ENCODE measurements at regions not wholly inside any gene's neighbourhood (a gene's known extent, or its start where the extent isn't known, plus 50 kb on each side); places are given as distances from the start of the nearest gene placed in this dataset.
"Not testable (repeated sequence)": the region's sequence is repeated elsewhere in the genome, so short reads cannot be mapped to it uniquely, and the experiment has no call there.

DNA sequence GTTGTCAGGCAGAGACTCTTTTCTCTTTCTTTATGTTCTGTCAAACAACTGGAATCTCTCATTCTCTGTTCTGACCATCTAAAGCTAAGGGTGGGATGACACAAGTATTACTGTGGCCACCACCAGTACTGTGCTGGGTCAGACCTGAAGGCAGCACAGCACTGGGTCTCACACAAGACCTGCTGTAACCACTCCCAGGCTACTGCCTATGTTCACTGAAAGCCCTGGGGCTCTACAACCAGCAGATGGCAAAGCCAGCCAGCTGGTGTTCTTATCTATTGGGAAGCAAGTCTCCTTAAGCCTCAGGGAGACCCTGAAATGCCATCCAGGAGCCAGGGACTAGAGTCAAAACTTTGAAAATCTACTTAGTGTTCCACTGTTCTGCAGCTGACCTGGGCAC, 189.5 kb downstream of the SLCO4C1 start:
- no peaks in the 10 kb centered on the region for H3K36me3 ChIP-seq (ENCODE audit: low read length)
- no peak overlapping the region for H2AFZ ChIP-seq (ENCODE audit: low read depth, low read length, severe bottlenecking)
- no peak overlapping the region for H3K27ac ChIP-seq (ENCODE audit: low read depth, low read length)
- H3K4me2 ChIP-seq (ENCODE audit: low read depth, low read length, poor library complexity, severe bottlenecking), result no peak overlapping the region
- no peaks in the 10 kb centered on the region for H3K79me2 ChIP-seq (ENCODE audit: insufficient read depth, low read length)
- no peaks in the 10 kb centered on the region for H3K9me3 ChIP-seq (ENCODE audit: insufficient read depth, low read length)
- no peak for TF ChIP-seq EZH2phosphoT487 (conservative IDR thresholded peaks at IDR 0.05; ENCODE audit: low read length)
- TF ChIP-seq, protein P1, sequence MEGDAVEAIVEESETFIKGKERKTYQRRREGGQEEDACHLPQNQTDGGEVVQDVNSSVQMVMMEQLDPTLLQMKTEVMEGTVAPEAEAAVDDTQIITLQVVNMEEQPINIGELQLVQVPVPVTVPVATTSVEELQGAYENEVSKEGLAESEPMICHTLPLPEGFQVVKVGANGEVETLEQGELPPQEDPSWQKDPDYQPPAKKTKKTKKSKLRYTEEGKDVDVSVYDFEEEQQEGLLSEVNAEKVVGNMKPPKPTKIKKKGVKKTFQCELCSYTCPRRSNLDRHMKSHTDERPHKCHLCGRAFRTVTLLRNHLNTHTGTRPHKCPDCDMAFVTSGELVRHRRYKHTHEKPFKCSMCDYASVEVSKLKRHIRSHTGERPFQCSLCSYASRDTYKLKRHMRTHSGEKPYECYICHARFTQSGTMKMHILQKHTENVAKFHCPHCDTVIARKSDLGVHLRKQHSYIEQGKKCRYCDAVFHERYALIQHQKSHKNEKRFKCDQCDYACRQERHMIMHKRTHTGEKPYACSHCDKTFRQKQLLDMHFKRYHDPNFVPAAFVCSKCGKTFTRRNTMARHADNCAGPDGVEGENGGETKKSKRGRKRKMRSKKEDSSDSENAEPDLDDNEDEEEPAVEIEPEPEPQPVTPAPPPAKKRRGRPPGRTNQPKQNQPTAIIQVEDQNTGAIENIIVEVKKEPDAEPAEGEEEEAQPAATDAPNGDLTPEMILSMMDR (IDR thresholded peaks at IDR 0.05; ENCODE audit: insufficient read depth, low read length, poor library complexity, severe bottlenecking), result no peak
- H3K9me2 ChIP-seq (replicated peaks; ENCODE audit: insufficient read depth, low read length), result no peaks in the 10 kb centered on the region
- H3K27me3 ChIP-seq (ENCODE audit: low read length), result no peaks in the 10 kb centered on the region
- H3K4me3 ChIP-seq (ENCODE audit: insufficient read depth, low read length, poor library complexity, severe bottlenecking), result no peak overlapping the region
- no peak overlapping the region for H3K9ac ChIP-seq (ENCODE audit: low read length)
- no peaks in the 10 kb centered on the region for H4K20me1 ChIP-seq (ENCODE audit: low read depth, low read length)
- H3F3A ChIP-seq (ENCODE audit: insufficient read depth), result no peaks in the 10 kb centered on the region

DNA sequence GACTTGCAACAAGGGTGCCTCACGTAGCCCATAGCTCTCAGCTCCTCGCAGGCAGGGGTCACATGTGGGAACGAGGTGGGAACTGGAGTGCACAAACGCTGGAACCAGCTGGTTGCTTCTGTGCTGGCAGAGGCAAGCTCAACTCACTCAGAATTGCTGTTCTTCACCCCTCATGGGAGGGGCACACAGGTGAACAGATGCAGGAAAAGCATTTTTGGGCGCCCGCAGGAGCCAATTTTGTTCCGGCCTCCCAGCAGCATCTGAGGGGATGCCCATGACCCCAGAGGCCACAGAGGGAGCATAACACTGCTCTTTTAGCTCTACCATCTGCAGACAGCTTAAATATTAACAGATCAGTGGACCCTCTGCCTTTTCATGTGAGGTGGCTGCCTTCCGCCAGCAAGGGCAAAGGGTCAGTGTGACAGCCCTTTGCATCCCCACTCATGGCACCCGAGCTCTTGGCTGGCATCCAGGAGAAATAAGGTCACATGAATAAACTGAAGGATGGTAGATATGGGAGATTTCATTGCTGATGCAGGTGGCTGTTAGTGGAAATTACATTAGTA, 196.2 kb downstream of the SLCO4C1 start:
- Histone ChIP-seq H3K9me2 (replicated peaks; ENCODE audit: insufficient read depth, low read length) (no peaks in the 10 kb centered on the region), H3K9me3 (ENCODE audit: insufficient read depth, low read length) (no peaks in the 10 kb centered on the region), H3K4me2 (ENCODE audit: low read depth, low read length, poor library complexity, severe bottlenecking) (no peak overlapping the region), H2AFZ (ENCODE audit: low read depth, low read length, severe bottlenecking) (no peak overlapping the region), H3K27ac (ENCODE audit: low read depth, low read length) (no peak overlapping the region), H3K27me3 (ENCODE audit: low read length) (no peaks in the 10 kb centered on the region), H3K4me3 (ENCODE audit: insufficient read depth, low read length, poor library complexity, severe bottlenecking) (no peak overlapping the region), H3K36me3 (ENCODE audit: low read length) (no peaks in the 10 kb centered on the region), H3K79me2 (ENCODE audit: insufficient read depth, low read length) (no peaks in the 10 kb centered on the region), H3K9ac (ENCODE audit: low read length) (no peak overlapping the region), H4K20me1 (ENCODE audit: low read depth, low read length) (no peaks in the 10 kb centered on the region), H3F3A (ENCODE audit: insufficient read depth) (no peaks in the 10 kb centered on the region)
- no peak for TF ChIP-seq EZH2phosphoT487 (conservative IDR thresholded peaks at IDR 0.05; ENCODE audit: low read length)
- TF ChIP-seq, protein P1 (IDR thresholded peaks at IDR 0.05; ENCODE audit: insufficient read depth, low read length, poor library complexity, severe bottlenecking), result no peak

DNA sequence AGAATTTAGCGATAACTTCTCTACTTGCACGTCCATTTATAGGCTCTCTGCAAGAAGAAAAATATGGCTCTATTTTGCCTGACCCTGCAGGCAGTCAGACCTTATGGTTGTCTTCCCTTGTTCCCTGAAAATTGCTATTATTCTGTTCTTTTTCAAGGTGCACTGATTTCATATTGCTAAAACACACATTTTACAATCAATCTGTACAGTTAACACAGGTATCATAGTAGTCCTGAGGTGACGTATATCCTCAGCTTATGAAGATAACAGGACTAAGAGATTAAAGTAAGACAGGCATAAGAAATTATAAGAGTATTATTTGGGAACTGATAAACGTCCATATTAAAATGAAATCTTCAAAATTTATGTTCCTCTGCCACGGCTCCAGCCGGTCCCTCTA, 197.0 kb downstream of the SLCO4C1 start:
- H3K9me2 ChIP-seq (replicated peaks; ENCODE audit: insufficient read depth, low read length); H2AFZ ChIP-seq (ENCODE audit: low read depth, low read length, severe bottlenecking); H3K79me2 ChIP-seq (ENCODE audit: insufficient read depth, low read length); H3K9me3 ChIP-seq (ENCODE audit: insufficient read depth, low read length); H3K36me3 ChIP-seq (ENCODE audit: low read length); H3K9ac ChIP-seq (ENCODE audit: low read length); H3K4me2 ChIP-seq (ENCODE audit: low read depth, low read length, poor library complexity, severe bottlenecking); H3K27ac ChIP-seq (ENCODE audit: low read depth, low read length); H3K27me3 ChIP-seq (ENCODE audit: low read length); H3K4me3 ChIP-seq (ENCODE audit: insufficient read depth, low read length, poor library complexity, severe bottlenecking); H3F3A ChIP-seq (ENCODE audit: insufficient read depth); H4K20me1 ChIP-seq (ENCODE audit: low read depth, low read length): not testable (repeated sequence)

DNA sequence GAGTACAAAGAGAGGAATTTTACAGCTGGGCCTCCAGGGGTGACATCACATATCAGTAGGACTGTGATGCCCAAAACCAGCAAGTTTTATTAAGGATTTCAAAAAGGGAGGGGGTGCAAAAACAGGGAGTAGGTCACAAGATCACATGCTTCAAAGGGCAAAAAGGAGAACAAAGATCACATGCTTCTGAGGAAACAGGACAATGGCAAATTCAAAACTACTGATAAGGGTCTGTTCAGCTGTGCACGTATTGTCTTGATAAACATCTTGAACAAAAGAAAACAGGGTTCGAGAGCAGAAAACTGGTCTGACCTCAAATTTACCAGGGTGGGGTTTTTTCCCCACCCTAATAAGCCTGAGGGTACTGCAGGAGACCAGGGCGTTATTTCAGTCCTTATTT, 197.5 kb downstream of the SLCO4C1 start:
- H3K9me2 ChIP-seq (replicated peaks; ENCODE audit: insufficient read depth, low read length); H3K9me3 ChIP-seq (ENCODE audit: insufficient read depth, low read length); H3K9ac ChIP-seq (ENCODE audit: low read length); H4K20me1 ChIP-seq (ENCODE audit: low read depth, low read length); H3K27me3 ChIP-seq (ENCODE audit: low read length); H3K36me3 ChIP-seq (ENCODE audit: low read length); H3F3A ChIP-seq (ENCODE audit: insufficient read depth); H3K27ac ChIP-seq (ENCODE audit: low read depth, low read length); H3K4me2 ChIP-seq (ENCODE audit: low read depth, low read length, poor library complexity, severe bottlenecking); H3K4me3 ChIP-seq (ENCODE audit: insufficient read depth, low read length, poor library complexity, severe bottlenecking); H2AFZ ChIP-seq (ENCODE audit: low read depth, low read length, severe bottlenecking); H3K79me2 ChIP-seq (ENCODE audit: insufficient read depth, low read length): not testable (repeated sequence)

Data from SU-DHL-6 (cell line).